Lung (tissue), 11 donors: ENCODE measurements at regions not wholly inside any gene's neighbourhood (a gene's known extent, or its start where the extent isn't known, plus 50 kb on each side); places are given as distances from the start of the nearest gene placed in this dataset.
A peak's percentile ranks its signal among the peaks of the same experiment; 100 is the strongest.

Experiments used
- ATAC-seq: fragments of 200-7000 bp; cut with Tn5 transposase; one replicate; pipeline ENCODE4 v1.9.1; 2020; ENCODE audit warnings: moderate number of reproducible peaks; ENCODE audit not compliant: insufficient read depth, low FRiP score
- DNase-seq, 3 donors: peaks; one replicate each; pipeline ENCODE4 v3.0.0-alpha.2; 2013 to 2017
- H3K27ac ChIP-seq, 2 donors: one replicate each; pipeline ENCODE4 v1.5.1; 2013; ENCODE audit warnings: mild to moderate bottlenecking in 2 of 2, moderate library complexity in 2 of 2, control low read depth in 1 of 2, inconsistent platforms in 1 of 2, low read depth in 1 of 2, low read length in 1 of 2
- H3K27me3 ChIP-seq, 3 donors: one replicate each; pipeline ENCODE4 v1.5.1; 2013; ENCODE audit warnings: low read length in 2 of 3; ENCODE audit not compliant: control insufficient read depth in 3 of 3, insufficient read depth in 3 of 3
- H3K36me3 ChIP-seq, 4 donors: one replicate each; pipeline ENCODE4 v1.5.1; 2013; ENCODE audit warnings: low read length in 4 of 4, mild to moderate bottlenecking in 1 of 4, moderate library complexity in 1 of 4; ENCODE audit not compliant: control insufficient read depth in 4 of 4, insufficient read depth in 4 of 4
- H3K4me1 ChIP-seq, 5 donors: one replicate each; pipeline ENCODE4 v1.5.1; 2013; ENCODE audit warnings: low read length in 5 of 5, mild to moderate bottlenecking in 2 of 5, moderate library complexity in 1 of 5; ENCODE audit not compliant: control insufficient read depth in 5 of 5, insufficient read depth in 5 of 5
- H3K4me3 ChIP-seq: one replicate; pipeline ENCODE4 v1.5.1; 2013; ENCODE audit warnings: mild to moderate bottlenecking, control low read depth, moderate library complexity
- H3K9ac ChIP-seq, 2 donors: one replicate each; pipeline ENCODE4 v1.5.1; 2013; ENCODE audit warnings: low read length in 2 of 2, control low read depth in 1 of 2; ENCODE audit not compliant: insufficient read depth in 1 of 2
- H3K9me3 ChIP-seq, 4 donors: one replicate each; pipeline ENCODE4 v1.5.1; 2013; ENCODE audit warnings: low read length in 3 of 4, mild to moderate bottlenecking in 1 of 4, moderate library complexity in 1 of 4; ENCODE audit not compliant: control insufficient read depth in 4 of 4, insufficient read depth in 3 of 4
- WGBS, 2 donors: extraction: QIAGEN DNeasy Blood & Tissue Kit; methylation state at CpG; one replicate each; pipeline ENCODE4 v1.1.7; 2013; 5-methylcytosine and 5-hydroxymethylcytosine counted together
- TF ChIP-seq, protein P1 (sequence below): IDR thresholded peaks from 2 replicates; pipeline ENCODE4 v1.5.1; 2012; ENCODE audit warnings: mild to moderate bottlenecking; ENCODE audit errors: control extremely low read depth, extremely low read depth
- donor health status: control.
- donor health status: control.
- donor health status: Bipolar disorder and iron deficiency.
- donor health status: healthy.
- donor health status: DM: yes; HTN: yes; CAD: no.

DNA sequence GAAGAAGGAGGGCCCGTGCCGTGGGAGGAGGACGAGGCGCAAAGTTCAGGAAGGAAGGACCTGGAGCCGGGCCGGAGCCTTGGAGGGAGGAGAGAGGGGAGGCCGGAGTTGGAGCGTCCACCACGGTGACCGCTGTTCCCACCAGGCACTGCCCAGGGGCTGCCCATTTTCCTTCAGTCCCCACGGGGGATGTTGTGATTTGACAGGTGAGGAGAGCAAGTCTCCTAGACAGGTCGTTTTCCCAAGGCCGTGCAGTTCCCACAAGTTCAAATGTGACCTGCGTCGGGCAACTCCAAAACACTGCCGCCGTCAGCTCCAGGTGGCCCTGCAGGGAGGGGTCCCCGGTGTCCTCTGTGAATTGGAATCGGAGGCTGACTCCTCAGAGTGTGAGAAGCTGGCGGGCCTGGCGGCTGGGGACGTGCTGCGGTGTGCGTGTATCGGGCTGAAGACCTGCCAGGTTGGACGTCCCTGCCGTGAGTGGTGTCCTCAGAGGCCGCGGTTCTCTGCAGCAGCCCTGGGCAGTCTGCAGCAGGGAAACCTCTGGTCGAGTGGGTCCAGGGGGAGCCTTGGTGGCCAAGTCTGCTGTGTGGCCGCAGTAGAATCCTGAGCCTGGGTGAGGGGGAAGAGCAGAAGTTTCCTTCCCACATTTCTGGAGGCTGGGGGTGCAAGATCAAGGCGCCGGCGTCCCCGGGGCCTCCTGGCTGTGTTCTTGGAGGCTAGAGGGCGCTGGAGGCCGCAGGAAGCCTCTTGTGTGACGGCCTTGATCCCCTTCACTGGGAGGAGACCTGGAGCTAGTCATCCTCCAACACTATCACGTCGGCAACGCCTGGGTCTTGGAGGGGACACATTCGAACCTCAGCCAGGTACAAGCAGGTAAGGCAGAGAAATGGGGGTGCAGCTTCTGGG lies 115.1 kb upstream of the FRMD1 start:
- H3K9me3 ChIP-seq, result no peaks in the 10 kb centered on the region
- DNase-seq, result peak in 2 of 3 donors; percentile 40 to 44

DNA sequence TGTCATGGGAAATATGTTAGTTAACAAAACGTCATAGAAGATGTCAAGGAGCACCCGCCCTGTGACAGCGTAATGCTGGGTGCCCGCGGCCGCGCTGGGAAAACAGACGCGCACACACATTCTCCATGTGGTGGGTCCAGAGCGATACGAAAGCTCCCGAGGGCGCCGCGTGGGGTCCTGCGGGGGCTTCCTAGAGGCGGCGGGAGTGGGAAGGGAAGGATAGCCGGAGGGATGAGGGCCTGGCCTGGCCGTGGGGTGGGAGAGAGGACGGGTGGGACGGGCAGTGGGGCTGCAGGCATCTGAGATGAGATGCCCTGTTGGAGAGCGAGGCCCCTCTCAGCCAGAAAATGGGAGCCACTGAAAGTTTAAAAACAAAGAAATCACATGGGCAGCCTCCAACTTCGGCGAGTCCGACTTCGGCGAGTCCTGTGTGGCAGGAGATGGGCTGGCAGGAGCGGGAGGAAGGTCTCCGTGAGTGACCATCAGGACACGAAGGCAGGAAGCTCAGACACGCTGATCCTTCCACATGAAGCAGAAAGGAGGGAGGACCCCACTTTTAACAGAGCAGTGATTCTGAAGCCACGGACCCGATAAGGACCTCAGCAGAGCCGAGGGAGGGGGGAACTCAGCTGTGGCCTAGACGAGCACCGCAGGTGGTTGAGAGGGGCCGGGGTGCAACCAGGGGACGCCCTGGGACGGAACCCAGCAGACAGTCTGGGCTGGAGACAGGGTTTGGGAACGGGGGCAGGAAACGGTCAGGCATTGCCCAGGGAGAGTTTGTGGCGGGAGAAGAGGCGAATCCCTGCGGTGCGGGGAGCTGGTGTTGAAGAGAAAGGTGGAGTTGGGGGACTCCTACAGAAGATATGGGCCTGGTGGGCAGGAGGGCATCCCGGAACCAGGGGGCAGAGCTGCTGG lies 114.1 kb upstream of the FRMD1 start:
- no peaks in the 10 kb centered on the region for H3K36me3 ChIP-seq
- DNase-seq (peak in 1 of 3 donors; percentile 8), ATAC-seq (no peak)
- H3K27me3 ChIP-seq, result no peaks in the 10 kb centered on the region
- H3K4me1 ChIP-seq, result peaks cover 0 to 12% (median 3%) of the 10 kb centered on the region in 5 donors
- TF ChIP-seq, protein P1, sequence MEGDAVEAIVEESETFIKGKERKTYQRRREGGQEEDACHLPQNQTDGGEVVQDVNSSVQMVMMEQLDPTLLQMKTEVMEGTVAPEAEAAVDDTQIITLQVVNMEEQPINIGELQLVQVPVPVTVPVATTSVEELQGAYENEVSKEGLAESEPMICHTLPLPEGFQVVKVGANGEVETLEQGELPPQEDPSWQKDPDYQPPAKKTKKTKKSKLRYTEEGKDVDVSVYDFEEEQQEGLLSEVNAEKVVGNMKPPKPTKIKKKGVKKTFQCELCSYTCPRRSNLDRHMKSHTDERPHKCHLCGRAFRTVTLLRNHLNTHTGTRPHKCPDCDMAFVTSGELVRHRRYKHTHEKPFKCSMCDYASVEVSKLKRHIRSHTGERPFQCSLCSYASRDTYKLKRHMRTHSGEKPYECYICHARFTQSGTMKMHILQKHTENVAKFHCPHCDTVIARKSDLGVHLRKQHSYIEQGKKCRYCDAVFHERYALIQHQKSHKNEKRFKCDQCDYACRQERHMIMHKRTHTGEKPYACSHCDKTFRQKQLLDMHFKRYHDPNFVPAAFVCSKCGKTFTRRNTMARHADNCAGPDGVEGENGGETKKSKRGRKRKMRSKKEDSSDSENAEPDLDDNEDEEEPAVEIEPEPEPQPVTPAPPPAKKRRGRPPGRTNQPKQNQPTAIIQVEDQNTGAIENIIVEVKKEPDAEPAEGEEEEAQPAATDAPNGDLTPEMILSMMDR, result no peak
- no peak overlapping the region for H3K9ac ChIP-seq
- H3K4me3 ChIP-seq, result no peak overlapping the region
- WGBS, 2 donors, result 90 to 91% methylated on average over 46 to 47 of the region's 47 CpGs
- H3K9me3 ChIP-seq, result no peaks in the 10 kb centered on the region
- no peak overlapping the region for H3K27ac ChIP-seq

More for the DNA sequence above, 115.1 kb upstream of the FRMD1 start:
- H3K36me3 ChIP-seq, result no peaks in the 10 kb centered on the region
- H3K27me3 ChIP-seq, result no peaks in the 10 kb centered on the region
- TF ChIP-seq, protein P1, result no peak
- no peak overlapping the region for H3K4me3 ChIP-seq
- 76 to 83% methylated on average over 38 to 42 of the region's 42 CpGs for WGBS, 2 donors
- H3K4me1 ChIP-seq, result peaks cover 0 to 12% (median 3%) of the 10 kb centered on the region in 5 donors
- no peak overlapping the region for H3K9ac ChIP-seq
- no peak overlapping the region for H3K27ac ChIP-seq
- no peak for ATAC-seq

DNA sequence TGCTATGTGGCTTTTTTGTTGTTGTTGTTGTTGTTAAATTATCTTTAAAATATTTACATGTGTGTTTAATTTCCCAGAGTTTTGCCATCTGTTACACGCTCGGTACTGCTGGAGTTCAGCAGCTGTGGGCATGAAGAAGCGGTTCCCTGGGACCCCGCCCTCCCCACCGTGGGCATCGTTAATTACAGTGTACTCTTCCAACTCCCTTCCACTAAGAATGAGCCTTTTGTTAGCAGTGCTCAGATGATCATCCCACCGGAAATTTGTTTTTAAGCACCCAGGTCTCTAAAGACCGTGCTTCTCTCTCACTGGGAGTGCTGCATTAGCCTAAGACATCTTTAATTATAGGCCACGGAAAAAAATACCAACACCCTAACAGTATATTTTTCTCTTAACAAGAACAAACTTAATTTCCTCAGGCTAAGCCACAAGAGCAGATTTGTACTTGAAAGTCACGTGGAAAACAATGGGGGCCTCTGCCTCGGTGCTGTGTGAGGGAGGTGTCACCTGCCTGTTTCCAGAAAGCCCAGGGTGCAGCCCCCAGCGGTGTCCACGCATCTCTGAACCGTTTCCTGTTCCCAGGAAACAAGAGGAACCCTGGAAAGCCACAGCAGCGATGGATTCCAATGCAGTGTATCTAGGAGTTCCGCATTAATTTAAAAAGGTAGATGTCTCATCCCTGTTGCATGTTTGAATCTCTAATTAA lies 113.3 kb upstream of the FRMD1 start:
- Histone ChIP-seq H3K4me3 (no peak overlapping the region), H3K9me3 (no peaks in the 10 kb centered on the region), H3K27me3 (no peaks in the 10 kb centered on the region), H3K27ac (no peak overlapping the region), H3K9ac (no peak overlapping the region), H3K4me1 (peaks cover 0 to 12% (median 3%) of the 10 kb centered on the region in 5 donors), H3K36me3 (no peaks in the 10 kb centered on the region)
- ATAC-seq, result no peak
- 72 to 75% methylated on average over 16 of the region's 16 CpGs for WGBS, 2 donors
- peak in 1 of 3 donors; percentile 8 for DNase-seq
- TF ChIP-seq, protein P1, result no peak
